ENCODE measurements at regions not wholly inside any gene's neighbourhood (a gene's known extent, or its start where the extent isn't known, plus 50 kb on each side); places are given as distances from the start of the nearest gene placed in this dataset.

DNA sequence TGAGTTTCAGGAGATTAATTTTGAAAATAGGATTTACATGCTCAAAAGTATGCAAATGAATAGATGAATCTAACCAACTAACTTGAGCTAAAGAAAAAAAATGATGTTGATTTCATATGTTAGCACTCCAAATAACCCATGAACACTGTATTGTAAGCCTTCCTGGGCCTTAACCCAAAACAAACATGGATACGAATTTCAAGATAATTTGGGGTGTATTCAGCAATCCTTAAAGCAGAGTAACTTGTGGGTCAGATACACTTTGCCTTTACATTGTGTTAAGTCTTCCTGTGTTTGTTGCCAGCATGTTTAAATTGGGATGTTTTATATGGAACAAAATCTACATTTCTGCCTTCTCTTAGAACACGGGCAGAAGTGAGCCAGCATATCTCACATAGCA, 124.2 kb upstream of the WDR11 start:
- TF ChIP-seq, protein P1, sequence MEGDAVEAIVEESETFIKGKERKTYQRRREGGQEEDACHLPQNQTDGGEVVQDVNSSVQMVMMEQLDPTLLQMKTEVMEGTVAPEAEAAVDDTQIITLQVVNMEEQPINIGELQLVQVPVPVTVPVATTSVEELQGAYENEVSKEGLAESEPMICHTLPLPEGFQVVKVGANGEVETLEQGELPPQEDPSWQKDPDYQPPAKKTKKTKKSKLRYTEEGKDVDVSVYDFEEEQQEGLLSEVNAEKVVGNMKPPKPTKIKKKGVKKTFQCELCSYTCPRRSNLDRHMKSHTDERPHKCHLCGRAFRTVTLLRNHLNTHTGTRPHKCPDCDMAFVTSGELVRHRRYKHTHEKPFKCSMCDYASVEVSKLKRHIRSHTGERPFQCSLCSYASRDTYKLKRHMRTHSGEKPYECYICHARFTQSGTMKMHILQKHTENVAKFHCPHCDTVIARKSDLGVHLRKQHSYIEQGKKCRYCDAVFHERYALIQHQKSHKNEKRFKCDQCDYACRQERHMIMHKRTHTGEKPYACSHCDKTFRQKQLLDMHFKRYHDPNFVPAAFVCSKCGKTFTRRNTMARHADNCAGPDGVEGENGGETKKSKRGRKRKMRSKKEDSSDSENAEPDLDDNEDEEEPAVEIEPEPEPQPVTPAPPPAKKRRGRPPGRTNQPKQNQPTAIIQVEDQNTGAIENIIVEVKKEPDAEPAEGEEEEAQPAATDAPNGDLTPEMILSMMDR (conservative IDR thresholded peaks at IDR 0.05; ENCODE audit: low read depth, low read length): no peak
- H3K4me3 ChIP-seq (ENCODE audit: low read depth, low read length): no peak overlapping the region
- no peak for DNase-seq (ENCODE audit: low read depth)

DNA sequence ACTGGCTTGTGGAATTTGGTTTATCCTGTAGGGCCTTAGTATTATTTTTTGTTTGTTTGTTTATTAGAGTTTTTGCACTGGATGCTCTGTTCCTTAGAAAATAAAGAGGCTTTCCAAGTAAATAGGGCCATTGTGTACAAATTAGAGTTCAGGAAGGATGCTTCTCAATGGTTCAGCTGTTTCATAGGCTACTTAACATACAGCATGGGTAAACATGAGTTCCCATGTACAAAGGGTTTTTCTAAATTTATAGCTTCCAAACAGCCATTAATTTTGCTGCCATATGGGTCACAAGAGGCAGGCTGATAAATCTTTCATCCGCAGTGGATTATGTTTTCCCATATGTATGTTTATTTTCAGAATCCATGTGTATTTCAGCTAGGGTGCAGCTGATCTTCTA, 121.6 kb upstream of the WDR11 start:
- no peak overlapping the region for H3K4me3 ChIP-seq (ENCODE audit: low read depth, low read length)
- TF ChIP-seq, protein P1 (conservative IDR thresholded peaks at IDR 0.05; ENCODE audit: low read depth, low read length): no peak
- no peak for DNase-seq (ENCODE audit: low read depth)

DNA sequence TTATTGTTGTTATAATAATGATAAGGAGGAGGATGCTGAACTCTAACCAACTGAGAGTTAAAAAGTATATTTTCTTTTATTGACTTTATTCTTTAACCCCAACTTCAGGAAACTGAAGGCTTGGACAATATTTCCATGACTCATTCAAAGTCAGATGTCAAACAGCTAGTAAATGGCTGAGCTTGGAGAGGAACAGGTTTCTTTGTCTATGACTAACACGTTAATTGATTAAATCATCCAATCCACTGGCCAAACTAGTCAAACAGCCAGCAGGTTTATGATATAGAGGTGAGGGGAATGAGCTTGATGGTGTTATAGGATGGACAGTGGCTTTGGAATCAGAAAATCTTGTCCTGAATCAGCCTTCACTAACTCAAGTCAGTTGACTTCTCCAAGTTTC, 119.1 kb upstream of the WDR11 start:
- H3K4me3 ChIP-seq (ENCODE audit: low read depth, low read length): no peak overlapping the region
- TF ChIP-seq, protein P1 (conservative IDR thresholded peaks at IDR 0.05; ENCODE audit: low read depth, low read length): no peak
- peak; percentile 4 for DNase-seq (ENCODE audit: low read depth)

DNA sequence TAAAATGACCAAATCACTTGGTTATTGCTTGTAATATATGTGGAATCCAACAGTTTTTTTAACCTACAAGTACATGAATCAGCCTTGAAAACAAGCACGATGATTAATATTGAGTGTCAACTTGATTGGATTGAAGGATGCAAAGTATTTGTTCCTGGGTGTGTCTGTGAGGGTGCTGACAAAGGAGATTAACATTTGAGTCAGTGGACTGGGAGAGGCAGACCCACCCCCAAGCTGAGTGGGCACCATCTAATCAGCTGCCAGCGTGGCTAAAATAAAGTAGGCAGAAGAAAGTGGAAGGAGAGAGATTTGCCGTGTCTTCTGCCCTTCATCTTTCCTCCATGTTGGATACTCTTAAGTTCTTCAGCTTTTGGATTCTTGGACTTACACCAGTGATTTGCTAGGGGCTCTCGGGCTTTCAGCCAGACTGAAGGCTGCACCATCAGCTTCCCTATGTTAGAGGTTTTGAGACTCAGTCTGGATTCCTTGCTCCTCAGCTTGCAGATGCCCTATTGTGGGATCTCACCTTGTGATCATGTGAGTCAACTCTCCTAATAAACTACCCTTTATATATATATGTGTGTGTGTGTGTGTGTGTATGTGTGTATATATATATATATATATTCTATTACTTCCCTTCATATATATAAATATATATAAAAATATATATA, 118.4 kb upstream of the WDR11 start:
- H3K4me3 ChIP-seq (ENCODE audit: low read depth, low read length): no peak overlapping the region
- no peak for DNase-seq (ENCODE audit: low read depth)
- TF ChIP-seq, protein P1 (conservative IDR thresholded peaks at IDR 0.05; ENCODE audit: low read depth, low read length): no peak

DNA sequence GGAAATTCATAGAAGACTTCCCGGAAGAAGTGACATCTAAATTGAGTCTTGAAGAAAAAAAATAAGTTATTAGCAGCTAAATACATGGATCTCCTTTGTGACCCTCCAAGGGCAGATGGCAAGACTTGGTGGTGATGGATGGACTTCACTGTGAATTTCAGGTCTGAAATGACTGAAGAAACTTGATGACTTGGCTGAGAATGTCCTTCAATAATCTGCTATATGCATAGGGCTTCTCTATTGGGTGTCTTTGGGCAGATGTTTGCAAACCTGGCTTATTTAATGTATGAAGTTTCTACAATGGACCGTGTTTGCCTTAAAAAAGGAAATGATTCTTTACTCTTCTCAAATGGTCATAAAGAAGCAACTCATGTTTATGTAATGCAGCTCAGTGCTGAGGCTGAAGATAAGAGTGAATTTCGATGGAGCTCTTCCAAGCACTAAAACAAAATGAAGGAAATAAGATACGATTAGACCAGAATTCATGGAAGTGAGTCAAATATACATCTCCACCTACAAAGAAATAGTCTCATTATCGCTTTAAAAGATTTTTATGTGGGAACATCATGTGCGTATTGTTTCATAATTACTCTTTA, 116.6 kb upstream of the WDR11 start:
- TF ChIP-seq, protein P1 (conservative IDR thresholded peaks at IDR 0.05; ENCODE audit: low read depth, low read length): no peak
- H3K4me3 ChIP-seq (ENCODE audit: low read depth, low read length): no peak overlapping the region
- DNase-seq (ENCODE audit: low read depth): no peak

DNA sequence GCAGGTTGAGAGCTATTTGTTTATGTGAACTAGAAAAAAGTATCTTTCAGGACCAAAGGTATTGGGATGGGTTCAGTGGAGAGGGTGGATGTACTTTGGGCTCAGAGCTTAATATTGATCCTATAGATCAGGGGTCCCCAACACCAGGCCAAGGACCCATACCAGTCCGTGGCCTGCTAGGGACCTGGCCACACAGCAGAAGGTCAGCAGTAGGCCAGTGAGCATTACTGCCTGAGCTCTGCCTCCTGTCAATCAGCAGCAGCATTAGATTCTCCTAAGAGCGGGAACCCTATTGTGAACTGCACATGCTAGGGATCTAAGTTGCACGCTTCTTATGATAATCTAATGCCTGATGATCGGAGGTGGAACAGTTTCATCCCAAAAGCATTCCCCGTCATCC, 115.8 kb upstream of the WDR11 start:
- H3K4me3 ChIP-seq (ENCODE audit: low read depth, low read length): no peak overlapping the region
- no peak for DNase-seq (ENCODE audit: low read depth)
- TF ChIP-seq, protein P1 (conservative IDR thresholded peaks at IDR 0.05; ENCODE audit: low read depth, low read length): no peak

Measured in epithelial cell of proximal tubule (primary cell).